GM23248 (cell line): ENCODE measurements at regions not wholly inside any gene's neighbourhood (a gene's known extent, or its start where the extent isn't known, plus 50 kb on each side); places are given as distances from the start of the nearest gene placed in this dataset.

ENCODE experiments used
- EZH2 ChIP-seq: fragments of 200-600 bp; sonication (generic); IDR thresholded peaks from 2 replicates; pipeline ENCODE4 v1.6.1; 2018; ENCODE audit warnings: antibody characterized with exemption, mild to moderate bottlenecking; ENCODE audit not compliant: insufficient read depth, poor library complexity, severe bottlenecking
- EZH2phosphoT487 ChIP-seq: fragments of 200-600 bp; sonication (generic); IDR thresholded peaks from 2 replicates; pipeline ENCODE4 v1.6.1; 2018; ENCODE audit warnings: antibody characterized with exemption, moderate library complexity, mild to moderate bottlenecking, low read depth; ENCODE audit not compliant: insufficient read depth

- TF ChIP-seq EZH2 (no peak), EZH2phosphoT487 (no peak)
These were observed 131.3 kb downstream of the ALOX5 start for GRCh38 chr10:45505311-45505710.
